ENCODE measurements at regions not wholly inside any gene's neighbourhood (a gene's known extent, or its start where the extent isn't known, plus 50 kb on each side); places are given as distances from the start of the nearest gene placed in this dataset.

DNA sequence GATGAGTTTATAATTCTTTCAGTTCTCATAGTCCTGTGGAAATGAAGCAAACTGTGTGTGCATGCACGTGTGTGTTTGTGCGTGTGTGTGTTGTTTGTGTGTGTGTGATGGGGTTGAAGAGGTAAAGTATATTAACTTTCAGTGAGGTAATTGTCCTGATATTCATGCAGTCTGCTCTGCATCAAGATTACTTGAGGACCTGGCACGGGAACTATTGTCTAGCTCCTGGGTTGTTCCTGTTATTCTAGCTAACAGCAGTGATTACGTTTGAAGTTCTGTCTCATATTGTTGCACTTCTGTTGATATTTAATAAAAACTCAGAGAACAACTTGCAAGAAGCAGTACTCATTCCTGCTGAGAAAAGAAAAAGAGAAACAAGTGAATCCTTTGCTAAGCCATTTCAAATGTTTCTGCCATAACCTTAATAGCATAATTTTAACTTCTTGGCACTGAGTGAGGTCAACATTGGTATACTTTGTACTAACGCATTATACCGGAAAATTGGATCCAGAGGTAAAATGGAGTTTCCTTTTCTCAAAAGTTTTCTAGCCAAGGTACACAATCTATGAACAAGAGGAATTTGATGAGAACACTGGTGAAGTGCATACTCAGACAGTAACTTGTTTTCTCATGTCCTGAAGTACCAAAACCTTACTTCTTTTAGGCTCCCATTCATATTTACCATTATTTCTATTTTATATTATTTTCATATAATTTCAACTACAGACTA, 113.2 kb downstream of the SPCS3 start:
- Histone ChIP-seq H3K4me1 (ENCODE audit: control insufficient read depth, insufficient read depth, low read length) (no peaks in the 10 kb centered on the region), H3K27ac (ENCODE audit: low read length) (no peak overlapping the region), H3K9me3 (ENCODE audit: control insufficient read depth, insufficient read depth, low read depth, low read length) (no peaks in the 10 kb centered on the region), H3K36me3 (ENCODE audit: control insufficient read depth, insufficient read depth, low read length) (no peaks in the 10 kb centered on the region), H3K4me3 (ENCODE audit: low read depth in 2 of 2, low read length in 2 of 2) (no peak overlapping the region), H3K27me3 (ENCODE audit: control insufficient read depth, insufficient read depth, low read length) (no peaks in the 10 kb centered on the region)
- ATAC-seq (no peak), DNase-seq (ENCODE audit: low read depth, low spot score) (no peak)
- ChIA-PET CTCF (no interaction called here), POLR2A (no interaction called here)
- in situ Hi-C loops (cut with HindIII; ENCODE audit: low pct_unique_long_range_greater_than_20kb, low sequenced_read_pairs) (no loop called here), intact Hi-C loops (cut with micrococcal nuclease; ENCODE audit: unreplicated experiment) (no loop called here)
- TF ChIP-seq REST (IDR thresholded peaks at IDR 0.05; ENCODE audit: insufficient read depth in 1 of 2, low read depth in 2 of 2, low read length in 1 of 2) (no peak), CTCF (IDR thresholded peaks at IDR 0.05) (no peak), SIN3A (IDR thresholded peaks at IDR 0.05; ENCODE audit: borderline replicate concordance, insufficient read depth, low read depth, low read length) (no peak), POLR2AphosphoS5 (IDR thresholded peaks at IDR 0.05; ENCODE audit: low read depth, low read length) (no peak), TCF7L2 (IDR thresholded peaks at IDR 0.05; ENCODE audit: low read depth, low read length) (no peak)
- BruUV-seq (replicated peaks), result no TSS peak

DNA sequence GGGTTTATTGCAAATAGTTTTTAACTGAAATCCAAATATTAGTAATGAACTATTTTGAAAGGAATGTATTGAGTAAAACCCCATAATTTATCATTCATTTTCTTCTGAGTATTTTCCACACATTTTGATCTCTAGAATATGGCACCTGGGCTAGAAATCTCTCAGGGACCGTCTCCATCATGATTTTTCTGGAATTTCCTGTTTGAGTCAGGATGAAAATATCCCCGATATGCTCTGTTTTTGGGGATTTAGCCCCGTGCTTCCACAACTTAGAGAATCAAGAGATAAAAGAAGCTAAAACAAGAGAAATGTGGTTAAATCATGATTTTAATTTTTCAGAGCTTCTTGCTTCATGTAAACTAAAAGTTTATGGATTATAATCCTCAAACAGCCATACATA, 114.2 kb downstream of the SPCS3 start:
- Histone ChIP-seq H3K4me3 (ENCODE audit: low read depth in 2 of 2, low read length in 2 of 2) (no peak overlapping the region), H3K9me3 (ENCODE audit: control insufficient read depth, insufficient read depth, low read depth, low read length) (no peaks in the 10 kb centered on the region), H3K27ac (ENCODE audit: low read length) (no peak overlapping the region), H3K27me3 (ENCODE audit: control insufficient read depth, insufficient read depth, low read length) (no peaks in the 10 kb centered on the region), H3K36me3 (ENCODE audit: control insufficient read depth, insufficient read depth, low read length) (no peaks in the 10 kb centered on the region), H3K4me1 (ENCODE audit: control insufficient read depth, insufficient read depth, low read length) (no peaks in the 10 kb centered on the region)
- BruUV-seq (replicated peaks), result no TSS peak
- CTCF ChIA-PET, result no interaction called here
- in situ Hi-C loops (cut with HindIII; ENCODE audit: low pct_unique_long_range_greater_than_20kb, low sequenced_read_pairs), result no loop called here
- ATAC-seq (no peak), DNase-seq (ENCODE audit: low read depth, low spot score) (no peak)
- intact Hi-C loops (cut with micrococcal nuclease; ENCODE audit: unreplicated experiment), result no loop called here
- no peak for TF ChIP-seq TCF7L2 (IDR thresholded peaks at IDR 0.05; ENCODE audit: low read depth, low read length)
- no peak for TF ChIP-seq SIN3A (IDR thresholded peaks at IDR 0.05; ENCODE audit: borderline replicate concordance, insufficient read depth, low read depth, low read length)
- no peak for TF ChIP-seq REST (IDR thresholded peaks at IDR 0.05; ENCODE audit: insufficient read depth in 1 of 2, low read depth in 2 of 2, low read length in 1 of 2)
- TF ChIP-seq POLR2AphosphoS5 (IDR thresholded peaks at IDR 0.05; ENCODE audit: low read depth, low read length), result no peak
- no peak for TF ChIP-seq CTCF (IDR thresholded peaks at IDR 0.05)
- POLR2A ChIA-PET, result interaction anchor here (0.6 kb wide), 1 partner anchor 57 kb away, joined by 3 read pairs; no protein-coding TSS in a partner anchor

Measured in Panc1 (cell line).